ENCODE measurements at regions not wholly inside any gene's neighbourhood (a gene's known extent, or its start where the extent isn't known, plus 50 kb on each side); places are given as distances from the start of the nearest gene placed in this dataset.

GRCh38 chr6:40936818-40937251 is 102.2 kb downstream of the UNC5CL start:
- no peak for DNase-seq

GRCh38 chr6:40933864-40934263 is 105.2 kb downstream of the UNC5CL start:
- no peak for DNase-seq

- no peak for DNase-seq
Measured at GRCh38 chr6:40932953-40933352, 106.1 kb downstream of the UNC5CL start.

- DNase-seq = no peak
Measured at GRCh38 chr6:40932366-40932765, 106.7 kb downstream of the UNC5CL start.

- DNase-seq = no peak
Measured at GRCh38 chr6:40931931-40932330, 107.1 kb downstream of the UNC5CL start.

- no peak for DNase-seq
Measured at GRCh38 chr6:40930555-40930954, 108.5 kb downstream of the UNC5CL start.

GRCh38 chr6:40930045-40930444 is 109.0 kb downstream of the UNC5CL start:
- DNase-seq = no peak

GRCh38 chr6:40929176-40929575 is 109.8 kb downstream of the UNC5CL start:
- no peak for DNase-seq

- no peak for DNase-seq
Measured at GRCh38 chr6:40928763-40929162, 110.3 kb downstream of the UNC5CL start.

- no peak for DNase-seq
Measured at GRCh38 chr6:40928307-40928706, 110.7 kb downstream of the UNC5CL start.

- no peak for DNase-seq
Measured at GRCh38 chr6:40925341-40925740, 113.7 kb downstream of the UNC5CL start.

GRCh38 chr6:40924839-40925238 is 114.2 kb downstream of the UNC5CL start:
- no peak for DNase-seq

GRCh38 chr6:40923880-40924279 is 115.1 kb downstream of the UNC5CL start:
- DNase-seq = no peak

GRCh38 chr6:40923326-40923725 is 115.7 kb downstream of the UNC5CL start:
- DNase-seq = no peak

- no peak for DNase-seq
Measured at GRCh38 chr6:40922281-40922680, 116.7 kb downstream of the UNC5CL start.

- no peak for DNase-seq
Measured at GRCh38 chr6:40918040-40918651, 120.9 kb downstream of the UNC5CL start.

GRCh38 chr6:40917603-40918002 is 121.4 kb downstream of the UNC5CL start:
- DNase-seq = no peak

- no peak for DNase-seq
Measured at GRCh38 chr6:40916845-40917244, 122.2 kb downstream of the UNC5CL start.

GRCh38 chr6:40915165-40915564 is 123.9 kb downstream of the UNC5CL start:
- DNase-seq = no peak

GRCh38 chr6:40914005-40914404 is 125.0 kb downstream of the UNC5CL start:
- no peak for DNase-seq

GRCh38 chr6:40912158-40912946 is 126.7 kb downstream of the UNC5CL start:
- DNase-seq = peak; percentile 84

- DNase-seq = no peak
Measured at GRCh38 chr6:40910260-40910893, 128.6 kb downstream of the UNC5CL start.

GRCh38 chr6:40909811-40910210 is 129.2 kb downstream of the UNC5CL start:
- DNase-seq = peak; percentile 51

GRCh38 chr6:40907198-40907701 is 131.8 kb downstream of the UNC5CL start:
- DNase-seq = peak; percentile 93

Measured in DMS79 (cell line).